ENCODE measurements at regions not wholly inside any gene's neighbourhood (a gene's known extent, or its start where the extent isn't known, plus 50 kb on each side); places are given as distances from the start of the nearest gene placed in this dataset.

GRCh38 chr2:228801451-228801850 lies 469.6 kb downstream of the PID1 start:
- TF ChIP-seq EZH2 (IDR thresholded peaks at IDR 0.05; ENCODE audit: insufficient read depth, poor library complexity, severe bottlenecking) (no peak), EZH2phosphoT487 (IDR thresholded peaks at IDR 0.05; ENCODE audit: insufficient read depth, low read depth) (no peak)
